MCF 10A (cell line): ENCODE measurements at regions not wholly inside any gene's neighbourhood (a gene's known extent, or its start where the extent isn't known, plus 50 kb on each side); places are given as distances from the start of the nearest gene placed in this dataset.

Experiments used
- BruUV-seq: library from RNA; stranded (reverse); fragments of 400-500 nt; replicated peaks from 2 replicates; lab custom pipeline; 2021; lab: Mats Ljungman, UMichigan
- CTCF ChIA-PET: fragments of 300-600 bp; sonication (Branson Sonifier 250); formaldehyde crosslinking; extraction: SDS; loops from one replicate; lab custom pipeline; 2021; ENCODE audit warnings: antibody characterized with exemption, inconsistent platforms; lab: Yijun Ruan, JAX
- POLR2A ChIA-PET: fragments of 300-600, 350-650 bp; sonication (Branson Sonifier 250); formaldehyde crosslinking; extraction: SDS; loops from one replicate; lab custom pipeline; 2020; ENCODE audit warnings: antibody characterized with exemption, inconsistent platforms; lab: Yijun Ruan, JAX
- DNase-seq: peaks from one replicate; pipeline ENCODE4 v3.0.0-alpha.2; 2018; ENCODE audit not compliant: unreplicated experiment
- H3K27ac Mint-ChIP-seq: one replicate; pipeline ENCODE4 v1.8.0; 2022; ENCODE audit warnings: mild to moderate bottlenecking, low read depth, mixed read lengths; ENCODE audit not compliant: unreplicated experiment
- H3K27me3 Mint-ChIP-seq: one replicate; pipeline ENCODE4 v1.8.0; 2022; ENCODE audit warnings: mixed read lengths; ENCODE audit not compliant: insufficient read depth, unreplicated experiment
- H3K36me3 Mint-ChIP-seq: one replicate; pipeline ENCODE4 v1.8.0; 2022; ENCODE audit warnings: mild to moderate bottlenecking, moderate library complexity, mixed read lengths; ENCODE audit not compliant: insufficient read depth, unreplicated experiment
- H3K4me1 Mint-ChIP-seq: one replicate; pipeline ENCODE4 v1.8.0; 2022; ENCODE audit warnings: mixed read lengths; ENCODE audit not compliant: insufficient read depth, unreplicated experiment
- H3K4me3 Mint-ChIP-seq: one replicate; pipeline ENCODE4 v1.8.0; 2022; ENCODE audit warnings: mild to moderate bottlenecking, moderate library complexity, mixed read lengths; ENCODE audit not compliant: unreplicated experiment
- H3K9me3 Mint-ChIP-seq: one replicate; pipeline ENCODE4 v1.8.0; 2022; ENCODE audit warnings: mixed read lengths; ENCODE audit not compliant: unreplicated experiment
- CTCF ChIP-seq: fragments of 200-600 bp; IDR thresholded peaks from one replicate; pipeline ENCODE4 v1.8.0; 2022; ENCODE audit warnings: antibody characterized with exemption, mild to moderate bottlenecking; ENCODE audit not compliant: unreplicated experiment
- intact Hi-C: fragments of 100-400 bp; cut with micrococcal nuclease; formaldehyde crosslinking; loops from 2 replicates; pipeline ENCODE4 v1.14.1; 2022

GRCh38 chr15:70498096-70498626, 265.2 kb downstream of the UACA start:
- no TSS peak for BruUV-seq
- no peak for TF ChIP-seq CTCF
- intact Hi-C loops = no loop called here
- Mint-ChIP-seq H3K27ac (no peak overlapping the region), H3K4me3 (no peak overlapping the region), H3K36me3 (no peaks in the 10 kb centered on the region), H3K27me3 (no peaks in the 10 kb centered on the region), H3K9me3 (no peaks in the 10 kb centered on the region), H3K4me1 (peaks cover 20% of the 10 kb centered on the region)
- ChIA-PET CTCF (interaction anchor here (0.6 to 1.1 kb wide), 3 partner anchors 12 to 1021 kb away, joined by 3 read pairs; no protein-coding TSS in a partner anchor), POLR2A (interaction anchor here (1.4 kb wide), 1 partner anchor 10 kb away, joined by 3 read pairs; no protein-coding TSS in a partner anchor)
- no peak for DNase-seq

GRCh38 chr15:70497661-70498060, 265.7 kb downstream of the UACA start:
- H3K27ac Mint-ChIP-seq = no peak overlapping the region
- H3K4me1 Mint-ChIP-seq = peaks cover 25% of the 10 kb centered on the region
- intact Hi-C loops = no loop called here

GRCh38 chr15:70495991-70496599, 267.3 kb downstream of the UACA start:
- intact Hi-C loops = no loop called here
- no TSS peak for BruUV-seq
- H3K4me1 Mint-ChIP-seq = peaks cover 37% of the 10 kb centered on the region
- H3K36me3 Mint-ChIP-seq = no peaks in the 10 kb centered on the region
- POLR2A ChIA-PET = interaction anchor here (2.2 kb wide), 1 partner anchor 10 kb away, joined by 7 read pairs; no protein-coding TSS in a partner anchor
- H3K27me3 Mint-ChIP-seq = no peaks in the 10 kb centered on the region
- no peak for TF ChIP-seq CTCF
- no peak overlapping the region for H3K27ac Mint-ChIP-seq
- H3K9me3 Mint-ChIP-seq = no peaks in the 10 kb centered on the region
- CTCF ChIA-PET = interaction anchor here (0.8 to 1.2 kb wide), 2 partner anchors 9 to 1020 kb away, joined by 3 to 4 read pairs; no protein-coding TSS in a partner anchor
- DNase-seq = no peak
- no peak overlapping the region for H3K4me3 Mint-ChIP-seq

More at GRCh38 chr15:70497661-70498060, 265.7 kb downstream of the UACA start:
- no peaks in the 10 kb centered on the region for H3K27me3 Mint-ChIP-seq
- ChIA-PET CTCF (interaction anchor here (0.6 to 1.0 kb wide), 2 partner anchors 11 to 18 kb away, joined by 3 read pairs; no protein-coding TSS in a partner anchor), POLR2A (no interaction called here)
- BruUV-seq = no TSS peak
- no peaks in the 10 kb centered on the region for H3K9me3 Mint-ChIP-seq
- H3K36me3 Mint-ChIP-seq = no peaks in the 10 kb centered on the region
- DNase-seq = no peak
- H3K4me3 Mint-ChIP-seq = no peak overlapping the region
- TF ChIP-seq CTCF = no peak

GRCh38 chr15:70494852-70495571, 268.3 kb downstream of the UACA start:
- no TSS peak for BruUV-seq
- Mint-ChIP-seq H3K9me3 (no peaks in the 10 kb centered on the region), H3K4me1 (peaks cover 37% of the 10 kb centered on the region), H3K36me3 (no peaks in the 10 kb centered on the region), H3K27ac (peak overlapping the region; percentile 55), H3K4me3 (peak overlapping the region; percentile 40), H3K27me3 (no peaks in the 10 kb centered on the region)
- DNase-seq = peak; percentile 96
- ChIA-PET POLR2A (interaction anchor here (2.2 kb wide), 1 partner anchor 11 kb away, joined by 7 read pairs; no protein-coding TSS in a partner anchor), CTCF (interaction anchor here (0.6 to 0.8 kb wide), 2 partner anchors 1019 to 1045 kb away, joined by 3 read pairs; no protein-coding TSS in a partner anchor)
- TF ChIP-seq CTCF = no peak
- intact Hi-C loops = no loop called here
